DND-41 (cell line): ENCODE measurements at regions not wholly inside any gene's neighbourhood (a gene's known extent, or its start where the extent isn't known, plus 50 kb on each side); places are given as distances from the start of the nearest gene placed in this dataset.
"Not testable (repeated sequence)": the region's sequence is repeated elsewhere in the genome, so short reads cannot be mapped to it uniquely, and the experiment has no call there.

Experiments
- ATAC-seq: fragments of 200-7000 bp; cut with Tn5 transposase; 3 replicates; pipeline ENCODE4 v1.9.1; 2021; ENCODE audit warnings: low read depth; ENCODE audit not compliant: insufficient read depth
- DNase-seq: peaks from one replicate; pipeline ENCODE4 v3.0.0-alpha.2; 2020
- H2AFZ ChIP-seq: 2 replicates; pipeline ENCODE4 v1.6.0; 2012; ENCODE audit warnings: low read depth, low read length
- H3K27ac ChIP-seq: 2 replicates; pipeline ENCODE4 v1.5.1; 2012; ENCODE audit warnings: low read length, inconsistent platforms
- H3K27me3 ChIP-seq: fragments of 200-600 bp; sonication (generic); 2 replicates; pipeline ENCODE4 v1.6.0; 2012; ENCODE audit warnings: low read length, mild to moderate bottlenecking, inconsistent platforms; ENCODE audit not compliant: insufficient read depth, poor library complexity
- H3K36me3 ChIP-seq: 2 replicates; pipeline ENCODE4 v1.5.1; 2012; ENCODE audit warnings: low read length, inconsistent platforms; ENCODE audit not compliant: insufficient read depth
- H3K4me1 ChIP-seq: 2 replicates; pipeline ENCODE4 v1.5.1; 2012; ENCODE audit warnings: mild to moderate bottlenecking, low read length; ENCODE audit not compliant: insufficient read depth
- H3K4me2 ChIP-seq: 2 replicates; pipeline ENCODE4 v1.6.0; 2012; ENCODE audit warnings: mild to moderate bottlenecking, moderate library complexity, low read length, inconsistent platforms; ENCODE audit not compliant: insufficient read depth
- H3K4me3 ChIP-seq, 2 experiments: fragments of 200-600 bp in 1 of 2; shearing (Covaris generic) in 1 of 2; 2 replicates each; pipeline ENCODE4 v1.5.1; 2012 to 2016; ENCODE audit warnings: inconsistent platforms in 2 of 2, low read length in 2 of 2, mild to moderate bottlenecking in 2 of 2, low read depth in 1 of 2, moderate library complexity in 1 of 2
- H3K79me2 ChIP-seq: 2 replicates; pipeline ENCODE4 v1.6.0; 2012; ENCODE audit warnings: low read length, inconsistent platforms; ENCODE audit not compliant: insufficient read depth
- H3K9ac ChIP-seq: 2 replicates; pipeline ENCODE4 v1.6.0; 2012; ENCODE audit warnings: low read depth, mild to moderate bottlenecking, inconsistent platforms, low read length, moderate library complexity
- H3K9me3 ChIP-seq: 2 replicates; pipeline ENCODE4 v1.5.1; 2012; ENCODE audit warnings: low read length, moderate library complexity, mild to moderate bottlenecking, inconsistent platforms; ENCODE audit not compliant: insufficient read depth, severe bottlenecking
- H4K20me1 ChIP-seq: 2 replicates; pipeline ENCODE4 v1.6.0; 2012; ENCODE audit warnings: low read length; ENCODE audit not compliant: insufficient read depth
- EZH2 ChIP-seq: IDR thresholded peaks from 3 replicates; pipeline ENCODE4 v1.6.1; 2012; ENCODE audit warnings: borderline replicate concordance, low read depth, mild to moderate bottlenecking, moderate library complexity, low read length, inconsistent platforms; ENCODE audit not compliant: severe bottlenecking
- TF ChIP-seq, protein P1 (sequence below): IDR thresholded peaks from 2 replicates; pipeline ENCODE4 v1.5.1; 2012; ENCODE audit warnings: borderline replicate concordance, low read length, moderate library complexity, mild to moderate bottlenecking; ENCODE audit not compliant: poor library complexity, severe bottlenecking; ENCODE audit errors: extremely low read depth

DNA sequence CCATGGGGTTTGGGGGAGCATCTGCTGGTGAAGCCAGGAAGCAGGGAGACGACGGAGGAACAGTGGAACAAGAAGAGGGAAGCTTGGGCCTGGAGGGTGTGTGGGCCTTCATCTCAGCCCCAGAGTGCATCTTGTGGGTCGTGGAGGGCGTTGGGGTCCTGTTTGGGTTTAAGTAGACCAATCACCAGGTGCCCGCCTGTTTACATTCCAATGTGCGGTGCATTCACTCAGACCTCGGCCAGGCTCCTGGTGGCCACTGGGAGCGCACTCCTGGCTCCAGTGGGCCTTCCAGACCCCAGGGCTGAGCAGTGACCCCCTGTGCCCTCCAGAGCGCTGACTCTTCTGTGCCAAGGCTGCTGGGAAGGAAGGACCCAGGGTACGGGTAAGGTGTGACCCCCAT is 293.7 kb downstream of the NDUFA10 start:
- H3K4me1 ChIP-seq, result no peaks in the 10 kb centered on the region
- H3K4me3 ChIP-seq, result no peak overlapping the region
- H3K79me2 ChIP-seq, result no peaks in the 10 kb centered on the region
- H3K9ac ChIP-seq, result no peak overlapping the region
- no peak overlapping the region for H3K27ac ChIP-seq
- no peak overlapping the region for H3K4me2 ChIP-seq
- peaks cover 10% of the 10 kb centered on the region for H3K9me3 ChIP-seq
- no peaks in the 10 kb centered on the region for H3K27me3 ChIP-seq
- DNase-seq (no peak), ATAC-seq (no peak)
- H3K36me3 ChIP-seq, result no peaks in the 10 kb centered on the region
- no peak overlapping the region for H2AFZ ChIP-seq
- no peaks in the 10 kb centered on the region for H4K20me1 ChIP-seq
- TF ChIP-seq EZH2, result no peak
- TF ChIP-seq, protein P1, sequence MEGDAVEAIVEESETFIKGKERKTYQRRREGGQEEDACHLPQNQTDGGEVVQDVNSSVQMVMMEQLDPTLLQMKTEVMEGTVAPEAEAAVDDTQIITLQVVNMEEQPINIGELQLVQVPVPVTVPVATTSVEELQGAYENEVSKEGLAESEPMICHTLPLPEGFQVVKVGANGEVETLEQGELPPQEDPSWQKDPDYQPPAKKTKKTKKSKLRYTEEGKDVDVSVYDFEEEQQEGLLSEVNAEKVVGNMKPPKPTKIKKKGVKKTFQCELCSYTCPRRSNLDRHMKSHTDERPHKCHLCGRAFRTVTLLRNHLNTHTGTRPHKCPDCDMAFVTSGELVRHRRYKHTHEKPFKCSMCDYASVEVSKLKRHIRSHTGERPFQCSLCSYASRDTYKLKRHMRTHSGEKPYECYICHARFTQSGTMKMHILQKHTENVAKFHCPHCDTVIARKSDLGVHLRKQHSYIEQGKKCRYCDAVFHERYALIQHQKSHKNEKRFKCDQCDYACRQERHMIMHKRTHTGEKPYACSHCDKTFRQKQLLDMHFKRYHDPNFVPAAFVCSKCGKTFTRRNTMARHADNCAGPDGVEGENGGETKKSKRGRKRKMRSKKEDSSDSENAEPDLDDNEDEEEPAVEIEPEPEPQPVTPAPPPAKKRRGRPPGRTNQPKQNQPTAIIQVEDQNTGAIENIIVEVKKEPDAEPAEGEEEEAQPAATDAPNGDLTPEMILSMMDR, result no peak

DNA sequence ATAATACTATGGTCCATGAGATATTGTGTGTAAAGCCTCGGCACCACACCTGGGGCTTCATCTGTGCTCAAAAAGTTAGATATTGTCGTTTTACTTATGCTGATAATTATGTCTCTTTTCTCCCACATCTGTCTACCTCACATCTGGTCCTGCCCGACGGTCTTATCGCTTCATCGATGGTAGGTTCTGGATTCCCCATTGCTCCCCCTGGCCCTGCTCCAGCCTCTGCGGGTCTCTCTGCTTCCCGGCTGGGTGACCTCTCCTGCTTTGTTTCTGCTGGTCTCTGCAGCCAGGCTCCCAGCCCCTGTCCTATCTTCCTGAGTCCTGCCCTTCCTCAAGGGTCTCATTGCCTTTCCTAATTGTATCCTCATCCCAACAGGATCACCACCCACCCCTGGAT is 294.2 kb downstream of the NDUFA10 start:
- DNase-seq, result no peak
- Histone ChIP-seq H3K4me3 (no peak overlapping the region), H3K9ac (no peak overlapping the region), H3K4me2 (no peak overlapping the region), H2AFZ (no peak overlapping the region), H4K20me1 (no peaks in the 10 kb centered on the region), H3K27ac (no peak overlapping the region), H3K4me1 (no peaks in the 10 kb centered on the region), H3K9me3 (peaks cover 10% of the 10 kb centered on the region), H3K36me3 (no peaks in the 10 kb centered on the region), H3K79me2 (no peaks in the 10 kb centered on the region), H3K27me3 (no peaks in the 10 kb centered on the region)
- ATAC-seq, result no peak
- TF ChIP-seq, protein P1, result no peak
- TF ChIP-seq EZH2, result no peak

DNA sequence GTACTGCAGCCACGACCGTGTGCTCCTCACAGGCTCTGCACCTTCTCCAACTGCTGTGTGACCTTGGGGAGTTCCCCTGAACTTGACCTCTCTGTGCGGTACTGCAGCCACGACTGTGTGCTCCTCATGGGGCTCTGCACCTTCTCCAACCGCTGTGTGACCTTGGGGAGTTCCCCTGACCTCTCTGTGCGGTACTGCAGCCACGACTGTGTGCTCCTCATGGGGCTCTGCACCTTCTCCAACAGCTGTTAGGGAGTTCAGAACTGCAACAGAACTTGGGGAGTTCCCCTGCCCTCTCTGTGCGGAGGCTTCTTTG is 294.6 kb downstream of the NDUFA10 start:
- not testable (repeated sequence) for H3K36me3 ChIP-seq, DNase-seq, ATAC-seq, H3K4me2 ChIP-seq, H3K27ac ChIP-seq, H4K20me1 ChIP-seq, H3K9ac ChIP-seq, H3K27me3 ChIP-seq, H3K4me3 ChIP-seq, H3K4me1 ChIP-seq, H2AFZ ChIP-seq, H3K79me2 ChIP-seq
- H3K9me3 ChIP-seq, result peaks cover 10% of the 10 kb centered on the region

DNA sequence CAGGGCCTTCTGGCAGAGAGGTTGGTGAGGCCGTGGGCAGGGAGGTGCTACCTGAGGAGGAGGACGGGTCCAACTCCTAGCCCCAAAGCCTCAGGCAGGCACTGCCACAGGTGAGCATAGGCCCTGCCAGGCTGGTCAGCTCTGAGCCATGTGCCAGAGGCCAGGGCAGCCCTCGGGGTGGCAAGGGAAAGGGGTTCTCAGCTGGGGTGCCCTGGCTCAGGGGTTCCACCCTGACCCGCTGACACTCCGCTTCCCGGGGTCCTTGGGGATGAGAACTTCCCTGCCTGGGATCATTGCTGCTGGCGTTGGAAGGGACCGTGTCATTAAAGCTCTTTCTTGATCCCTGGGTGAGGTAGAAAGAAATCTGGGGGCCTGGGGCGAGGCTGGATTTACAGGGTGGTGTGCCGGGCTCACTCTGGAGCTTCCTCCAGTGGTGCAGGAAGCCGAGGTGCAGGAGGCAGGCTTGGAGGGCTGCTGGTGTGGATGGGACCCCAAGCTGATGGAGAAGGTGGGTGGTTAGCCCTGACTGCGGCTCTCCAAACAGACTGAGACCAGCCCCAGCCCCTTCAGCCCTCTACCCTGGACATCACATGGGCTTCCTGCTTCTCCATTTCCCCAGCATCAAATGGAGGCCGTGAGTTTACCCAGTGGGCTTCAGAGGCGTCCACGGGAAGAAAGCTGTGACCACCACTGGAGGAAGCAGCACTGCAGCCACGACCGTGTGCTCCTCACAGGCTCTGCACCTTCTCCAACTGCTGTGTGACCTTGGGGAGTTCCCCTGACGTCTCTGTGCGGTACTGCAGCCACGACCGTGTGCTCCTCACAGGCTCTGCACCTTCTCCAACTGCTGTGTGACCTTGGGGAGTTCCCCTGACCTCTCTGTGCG is 295.2 kb downstream of the NDUFA10 start:
- Histone ChIP-seq H3K4me2 (no peak overlapping the region), H3K27ac (no peak overlapping the region), H3K79me2 (no peaks in the 10 kb centered on the region), H2AFZ (no peak overlapping the region), H3K36me3 (no peaks in the 10 kb centered on the region), H3K4me3 (no peak overlapping the region), H3K9ac (no peak overlapping the region), H3K27me3 (no peaks in the 10 kb centered on the region), H3K4me1 (no peaks in the 10 kb centered on the region), H3K9me3 (peaks cover 10% of the 10 kb centered on the region), H4K20me1 (no peaks in the 10 kb centered on the region)
- ATAC-seq, result 0 out of 3 replicates have a peak, but pooled peaks have one; percentile 12
- DNase-seq, result no peak
- TF ChIP-seq, protein P1, result no peak
- no peak for TF ChIP-seq EZH2
